Fibroblast of gingiva (primary cell): ENCODE measurements at regions not wholly inside any gene's neighbourhood (a gene's known extent, or its start where the extent isn't known, plus 50 kb on each side); places are given as distances from the start of the nearest gene placed in this dataset.

ENCODE experiments used
- DNase-seq: peaks from one replicate; pipeline ENCODE4 v3.0.0-alpha.2; 2011; ENCODE audit warnings: low read depth

DNA sequence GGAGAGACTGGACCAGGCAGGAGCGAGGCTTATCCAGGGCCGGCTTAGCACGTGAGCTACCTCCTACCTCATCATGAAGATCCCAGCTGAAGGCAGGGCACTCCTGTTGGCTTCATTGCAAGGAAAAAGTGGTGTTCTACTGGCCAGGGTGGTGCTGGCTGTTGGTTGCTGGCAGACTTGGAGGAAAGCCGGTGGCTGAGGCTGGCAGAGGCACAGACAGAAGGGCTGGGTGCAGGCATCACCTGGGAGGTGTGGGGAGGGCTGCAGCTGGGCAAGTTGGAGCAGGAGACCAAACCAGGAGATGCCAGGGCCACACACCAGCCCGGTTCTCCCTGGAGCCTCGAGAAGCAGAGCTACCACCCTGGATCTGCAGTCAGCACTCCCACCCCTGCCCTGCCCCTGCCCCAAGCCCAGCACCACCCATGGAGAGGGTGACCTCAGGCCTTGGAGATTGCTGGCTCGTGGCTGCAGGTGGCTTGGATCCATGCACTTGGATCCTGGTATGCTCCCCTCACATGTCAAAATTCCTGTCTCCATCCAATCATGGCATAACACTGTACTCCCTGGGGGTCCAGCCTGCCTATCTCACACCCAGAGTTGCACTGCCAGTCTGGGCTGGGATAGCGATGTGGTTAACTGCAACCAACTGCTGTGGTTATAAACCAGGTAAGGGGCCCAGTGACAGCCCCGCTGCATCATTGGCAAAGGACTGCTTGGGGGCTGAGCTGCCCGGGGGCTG lies 49.7 kb downstream of the GLI2 start:
- DNase-seq = no peak

DNA sequence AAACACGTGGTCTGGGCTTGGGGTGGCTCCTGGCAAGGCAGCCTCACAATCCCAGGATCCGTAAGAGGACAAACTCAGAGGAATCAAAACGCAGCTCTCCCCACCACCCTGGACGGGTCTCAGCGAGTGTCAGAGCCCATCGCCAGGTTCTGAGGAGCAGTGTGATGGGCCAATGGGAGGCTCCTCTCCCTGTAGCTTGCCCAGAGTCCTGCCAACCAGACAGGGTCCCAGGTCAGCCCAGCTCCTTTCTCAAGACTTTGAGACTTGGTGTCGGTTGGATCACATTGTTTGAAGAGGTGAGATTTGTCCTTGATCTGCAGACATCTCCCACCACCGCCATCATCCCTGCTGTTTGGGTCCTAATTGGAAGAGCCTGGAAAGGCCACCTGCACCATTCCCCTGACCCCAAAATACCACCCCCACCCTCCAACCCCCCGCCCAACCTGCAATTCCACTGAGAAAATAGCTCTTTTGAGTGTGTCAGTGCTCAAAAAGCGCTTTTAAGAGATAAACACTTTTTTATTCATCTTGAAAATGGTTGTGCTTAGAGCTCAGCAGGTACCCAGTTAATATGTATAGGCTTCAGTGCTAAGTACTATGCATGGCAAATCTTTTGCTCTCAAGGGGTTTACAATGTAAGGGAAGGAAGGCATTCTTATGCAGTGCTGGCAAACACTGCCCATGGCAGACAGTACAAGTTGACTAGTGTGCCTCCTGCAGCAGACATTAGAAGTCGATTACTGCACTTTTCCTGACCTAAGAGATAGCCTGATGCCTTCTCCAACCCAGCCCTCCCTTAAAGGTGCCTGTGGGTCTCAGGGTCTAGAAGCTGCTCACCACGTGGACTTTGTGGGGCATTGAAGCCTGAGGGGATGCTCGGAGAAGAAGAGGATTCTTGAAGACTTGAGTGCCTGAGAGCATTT lies 50.6 kb downstream of the GLI2 start:
- DNase-seq = no peak

DNA sequence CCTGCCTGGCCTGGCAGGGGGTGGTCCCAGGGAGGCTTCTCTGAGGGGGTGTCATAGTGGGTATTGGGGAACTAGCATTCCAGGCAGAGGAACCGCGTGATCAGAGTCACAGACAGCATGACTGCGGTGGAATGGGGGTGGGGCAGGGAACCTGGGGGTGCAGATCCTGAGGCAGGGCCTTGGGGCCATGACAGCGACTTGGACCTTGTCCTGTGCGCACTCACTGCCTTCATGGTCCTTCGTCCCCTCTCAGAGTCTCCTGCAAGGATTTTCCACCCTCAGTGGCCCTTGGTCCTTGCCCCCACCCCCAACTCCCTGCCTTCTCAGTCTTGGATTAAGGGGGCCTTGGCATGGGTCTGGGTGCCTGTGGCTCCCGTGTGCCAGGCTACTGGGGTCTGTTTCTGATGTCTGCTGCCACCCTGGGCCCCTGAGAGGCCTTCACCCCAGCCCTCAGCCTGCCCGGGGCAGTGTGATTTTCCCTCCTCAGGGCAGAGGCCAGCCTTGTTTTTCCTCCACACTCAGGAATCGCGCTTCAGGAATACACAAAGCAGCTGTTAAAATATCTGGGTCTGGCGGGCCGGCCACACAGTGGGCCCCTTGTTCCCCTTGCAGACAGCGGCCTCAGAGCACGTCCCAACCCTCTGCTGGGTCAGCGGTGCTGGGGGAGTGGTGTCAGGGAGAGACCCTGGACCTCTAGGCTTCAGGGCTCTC lies 51.6 kb downstream of the GLI2 start:
- no peak for DNase-seq

DNA sequence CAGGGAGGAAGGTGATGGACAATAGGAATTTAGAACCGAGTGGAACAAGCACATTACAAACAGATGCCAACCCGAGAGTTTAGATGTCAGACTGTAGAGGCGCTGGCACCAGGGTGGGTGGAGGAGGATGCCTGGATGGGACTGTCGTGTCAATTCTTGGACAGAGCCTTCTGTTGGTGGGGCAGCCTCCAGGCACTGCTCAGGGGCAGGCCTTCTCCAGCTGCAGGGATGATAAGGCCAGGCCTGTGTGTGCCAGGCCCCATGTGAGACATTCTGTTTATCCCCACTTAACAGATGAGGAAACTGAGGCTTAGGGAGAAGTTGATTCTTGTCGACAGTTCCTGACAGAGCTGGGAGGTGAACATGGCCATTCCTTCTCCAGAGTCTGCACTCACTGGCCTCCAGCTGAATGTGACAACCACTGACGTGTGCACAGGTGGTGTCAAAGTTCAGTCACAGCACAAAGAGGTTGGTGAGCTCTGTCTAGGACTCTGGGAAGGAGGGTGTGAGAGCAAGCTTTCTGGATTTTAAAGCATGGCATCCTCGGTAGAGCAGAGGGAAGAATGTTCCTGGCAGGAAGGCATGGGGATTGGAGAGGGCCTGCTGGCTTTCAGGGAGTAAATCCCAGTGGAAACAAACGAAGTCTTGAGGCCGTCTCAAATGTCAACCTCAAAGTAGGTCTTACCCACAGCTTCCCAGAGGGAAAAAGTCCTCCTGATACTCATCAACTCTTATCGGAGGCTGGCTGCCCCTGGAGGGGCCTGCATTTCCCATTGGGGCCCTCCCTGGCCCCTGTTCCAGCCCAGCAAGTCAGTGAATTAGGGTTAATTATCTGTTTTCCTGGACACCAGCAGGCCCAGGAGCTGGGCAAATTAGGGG lies 52.4 kb downstream of the GLI2 start:
- DNase-seq = no peak

DNA sequence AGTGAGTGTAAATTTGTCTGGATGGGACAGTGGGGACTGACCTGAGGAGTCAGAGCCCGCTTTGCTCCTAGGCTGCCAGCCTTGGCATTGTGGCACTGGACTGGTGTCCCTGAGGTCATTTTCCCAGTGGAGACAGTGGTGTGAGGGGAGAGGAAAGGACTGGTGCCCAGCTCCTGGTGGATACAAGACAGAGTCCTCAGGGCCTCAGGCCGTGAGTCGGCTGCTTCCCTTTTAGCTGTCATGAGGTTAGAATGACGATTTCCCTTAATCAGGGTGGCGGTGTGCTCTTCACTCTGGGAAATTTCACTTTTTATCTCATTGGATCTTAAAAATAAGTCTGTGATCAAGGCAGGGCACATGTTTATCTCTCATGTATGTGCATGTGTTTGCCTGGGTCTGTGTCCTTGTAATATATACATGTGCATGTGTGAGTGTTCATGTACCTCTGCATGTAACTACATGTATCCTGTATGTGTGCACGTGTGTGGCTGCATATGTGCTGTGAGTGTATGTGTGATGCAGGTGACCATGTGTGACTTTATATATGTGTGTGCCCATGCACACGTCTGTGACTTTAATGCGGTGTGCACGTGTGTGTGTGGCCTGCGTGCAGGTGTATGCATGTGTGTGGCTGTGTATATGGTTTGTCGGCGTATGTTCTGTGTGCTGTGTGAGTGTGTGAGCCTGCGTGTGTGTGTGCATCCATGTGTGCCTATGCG lies 55.7 kb downstream of the GLI2 start:
- DNase-seq = no peak

DNA sequence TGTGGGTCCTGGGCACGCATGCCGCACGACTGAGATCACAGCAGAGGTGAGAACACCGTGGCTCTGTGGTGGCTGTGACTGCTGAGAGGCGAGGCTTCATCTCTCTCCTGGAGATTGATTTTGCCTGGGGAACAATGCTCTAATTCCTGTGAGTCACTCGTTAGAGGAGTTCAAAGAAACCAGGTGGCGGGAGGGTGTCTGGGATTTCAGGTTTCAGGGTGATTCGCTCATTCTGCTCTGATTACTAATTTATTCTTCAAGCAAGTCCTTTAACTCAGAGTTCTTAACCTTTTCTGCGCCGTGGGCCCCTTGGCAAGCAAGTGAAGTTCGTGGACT lies 56.3 kb downstream of the GLI2 start:
- DNase-seq = no peak

DNA sequence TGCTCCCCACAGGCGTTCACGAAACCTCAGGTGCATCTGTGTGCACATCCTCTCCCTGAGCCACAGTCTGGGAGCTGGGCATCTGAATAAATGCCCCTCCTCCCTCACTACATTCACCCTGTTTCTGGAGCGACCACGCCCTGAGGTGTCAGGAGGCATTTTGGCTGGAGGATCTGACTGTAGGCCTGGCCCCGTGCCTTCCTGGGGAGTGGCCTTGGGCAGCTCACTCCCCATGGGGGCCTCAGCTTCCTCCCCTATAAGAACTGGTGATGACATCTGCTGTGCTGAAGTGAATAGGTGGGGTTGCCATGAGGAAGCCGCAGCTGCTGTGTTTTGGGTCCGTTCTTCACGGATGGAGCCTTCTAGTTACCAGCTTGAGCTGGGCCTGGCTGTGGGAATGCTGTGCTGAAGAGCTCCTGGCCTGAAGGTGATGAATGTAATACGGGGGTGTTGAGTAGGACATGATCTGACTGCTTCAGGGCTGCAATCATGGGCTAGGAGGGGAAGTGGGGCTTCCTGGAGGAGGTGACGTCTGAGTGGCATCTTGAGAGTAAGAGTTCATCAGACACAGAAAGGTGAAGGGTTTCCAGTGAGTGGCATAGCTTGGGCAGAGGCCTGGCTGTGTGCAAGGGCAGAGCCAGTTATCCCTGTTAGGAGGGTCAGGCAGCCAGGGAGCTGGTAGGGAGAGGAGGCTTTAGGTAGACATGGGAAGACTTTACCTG lies 58.2 kb downstream of the GLI2 start:
- DNase-seq = no peak

DNA sequence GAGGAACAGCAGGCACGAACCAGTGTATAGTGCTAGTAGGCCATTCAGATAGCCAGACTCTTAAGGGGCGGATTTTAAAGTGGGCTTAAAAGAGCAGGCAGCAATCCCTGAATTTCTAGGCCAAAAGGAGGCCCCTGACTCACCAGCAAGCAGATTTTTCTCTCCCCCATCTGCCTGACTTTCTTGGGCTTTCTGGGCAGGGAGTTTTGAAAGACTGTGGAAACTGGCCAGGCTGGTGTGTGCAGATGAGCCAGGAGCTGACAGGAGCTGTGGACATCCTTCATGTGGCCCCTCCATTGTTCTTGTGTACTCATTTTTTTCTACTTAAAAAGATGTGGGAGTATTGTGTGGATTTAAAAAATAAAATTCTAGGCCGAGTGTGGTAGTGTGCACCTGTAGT lies 59.0 kb downstream of the GLI2 start:
- peak; percentile 43 for DNase-seq

DNA sequence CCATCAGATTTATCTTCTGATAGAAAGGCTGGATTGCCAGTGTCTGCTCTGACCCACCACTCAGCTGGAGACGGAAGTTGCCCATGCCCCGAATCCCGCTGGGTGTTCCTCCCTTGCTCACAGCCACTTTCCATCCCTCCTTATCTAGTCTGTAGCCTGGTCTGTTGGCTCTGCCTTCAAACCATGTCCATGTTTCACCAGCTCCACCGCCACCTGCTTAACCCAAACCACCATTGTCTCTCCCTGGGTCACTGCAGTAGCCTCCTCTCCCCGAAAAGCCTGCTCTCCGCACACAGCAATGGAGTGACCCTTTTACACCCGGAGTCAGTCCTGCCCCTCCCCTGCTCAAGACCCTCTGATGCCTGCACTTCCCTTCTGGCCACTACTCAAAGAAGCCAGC lies 60.4 kb downstream of the GLI2 start:
- no peak for DNase-seq

DNA sequence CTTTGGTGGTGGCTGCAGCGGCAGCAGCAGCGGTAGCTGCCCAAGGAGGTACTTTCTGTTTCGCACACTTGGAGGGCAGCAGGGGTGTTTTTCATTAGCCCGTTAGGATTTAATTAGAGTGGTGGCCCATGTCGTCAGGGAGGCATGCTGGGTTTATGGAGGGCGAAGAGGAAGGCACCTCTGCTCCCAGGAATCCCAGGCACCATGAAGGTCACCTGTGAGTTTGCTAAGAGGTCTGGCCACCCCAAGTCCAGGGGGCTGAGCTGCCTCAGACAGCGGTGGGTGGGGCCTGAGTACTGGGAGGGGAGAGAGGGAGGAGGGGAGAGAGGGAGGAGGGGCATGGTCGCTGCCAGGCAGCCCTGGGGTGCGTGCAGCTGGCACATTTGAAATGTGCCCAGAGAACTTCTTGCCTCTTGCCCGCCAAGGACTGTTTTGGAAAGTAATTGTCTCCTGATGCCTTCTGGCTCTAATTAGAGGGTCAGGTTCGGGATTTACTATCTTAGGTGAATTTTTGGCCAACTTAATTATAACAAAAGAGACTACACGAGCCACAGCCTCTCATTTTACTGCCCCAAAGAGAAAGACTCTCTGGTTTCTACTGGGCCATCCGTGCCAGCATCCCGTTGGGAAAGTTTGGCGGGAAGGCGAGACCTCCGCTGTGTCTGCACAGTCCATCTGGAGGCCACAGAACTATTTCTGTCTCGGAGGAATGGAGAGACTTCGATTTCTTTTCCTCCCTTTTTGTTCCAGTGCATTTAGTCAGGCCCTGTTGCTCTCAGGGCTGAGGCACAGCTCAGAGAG lies 62.0 kb downstream of the GLI2 start:
- peak; percentile 59 for DNase-seq

DNA sequence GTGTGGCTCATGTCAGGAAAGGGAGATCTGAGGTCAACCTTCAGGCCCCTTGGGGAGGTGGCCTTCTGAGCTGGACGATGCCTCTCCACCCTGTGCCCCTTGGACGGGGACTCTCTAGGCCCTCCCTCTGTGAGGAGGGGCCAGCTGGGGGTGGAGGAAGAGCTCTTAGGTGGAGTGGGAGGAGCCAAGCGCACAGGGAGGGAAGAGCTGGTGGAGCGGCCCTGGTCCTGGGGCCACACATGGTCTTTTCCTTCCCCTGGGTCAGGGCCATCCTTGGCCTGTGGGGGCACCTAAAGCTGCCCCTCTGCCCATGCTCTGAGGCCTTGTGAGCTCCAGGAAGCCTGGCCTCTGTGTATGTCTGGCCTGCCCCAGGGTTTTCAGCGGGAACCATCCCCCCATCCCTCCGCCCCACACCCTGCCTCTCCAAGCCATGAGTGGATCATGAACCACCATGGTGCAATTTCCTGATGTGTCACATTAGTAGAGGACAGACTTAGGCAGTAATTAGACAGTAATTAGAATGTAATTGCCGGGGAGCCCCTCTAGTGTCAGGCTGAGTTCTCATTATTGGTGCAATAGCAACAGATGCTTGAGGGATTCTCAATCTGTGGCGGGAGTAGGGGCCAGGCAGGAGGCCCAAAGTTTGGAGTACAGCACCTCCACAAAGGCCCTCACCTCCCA lies 63.0 kb downstream of the GLI2 start:
- DNase-seq = no peak

DNA sequence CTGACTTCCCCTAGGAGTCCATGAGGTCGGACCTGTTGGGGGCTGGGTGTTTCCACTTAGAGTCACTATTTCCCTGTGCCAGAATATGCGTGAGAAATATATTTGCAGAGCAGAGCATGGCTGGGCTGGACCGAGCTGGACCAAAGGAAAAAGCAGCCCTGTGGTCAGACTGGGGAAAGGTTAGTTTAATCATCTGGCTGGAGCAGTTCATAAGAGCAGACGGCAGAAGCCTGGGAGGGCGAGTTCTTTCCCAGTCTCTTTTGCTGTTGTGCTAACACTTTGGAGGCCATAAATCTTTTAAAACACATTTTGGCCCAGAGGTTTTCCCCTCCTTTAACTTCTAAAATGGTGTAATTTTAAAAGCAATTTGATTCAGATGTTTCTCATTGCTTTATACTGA lies 66.5 kb downstream of the GLI2 start:
- DNase-seq = no peak

DNA sequence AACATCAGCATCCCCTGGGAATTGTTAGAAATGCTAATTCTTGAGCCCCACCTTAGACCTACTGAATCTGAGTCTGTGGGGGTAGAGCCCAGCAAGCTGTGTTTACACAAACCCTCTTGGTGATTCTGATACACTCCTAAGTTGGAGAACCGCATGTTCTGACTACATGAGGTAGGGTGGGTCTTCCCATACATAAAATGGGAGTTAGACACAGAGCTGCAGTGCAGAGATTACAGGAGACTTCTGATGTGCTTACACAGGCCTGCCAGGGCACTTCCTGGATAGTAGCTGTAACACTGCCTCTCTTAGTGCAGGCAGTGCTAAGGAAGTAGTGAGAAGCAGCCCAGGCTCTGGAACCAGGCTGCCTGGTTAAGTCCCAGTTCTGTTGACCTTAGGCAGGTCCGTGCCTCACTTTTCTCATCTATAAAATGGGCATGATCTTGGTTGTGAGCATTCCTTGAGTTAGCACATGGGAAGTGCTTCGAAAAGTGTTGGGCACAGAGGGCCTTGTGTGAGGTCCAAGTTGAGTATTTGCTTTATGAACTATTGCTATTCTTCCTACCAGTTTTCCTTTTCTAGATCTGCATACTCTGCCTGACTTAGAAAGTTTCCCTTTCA lies 67.3 kb downstream of the GLI2 start:
- DNase-seq = no peak

DNA sequence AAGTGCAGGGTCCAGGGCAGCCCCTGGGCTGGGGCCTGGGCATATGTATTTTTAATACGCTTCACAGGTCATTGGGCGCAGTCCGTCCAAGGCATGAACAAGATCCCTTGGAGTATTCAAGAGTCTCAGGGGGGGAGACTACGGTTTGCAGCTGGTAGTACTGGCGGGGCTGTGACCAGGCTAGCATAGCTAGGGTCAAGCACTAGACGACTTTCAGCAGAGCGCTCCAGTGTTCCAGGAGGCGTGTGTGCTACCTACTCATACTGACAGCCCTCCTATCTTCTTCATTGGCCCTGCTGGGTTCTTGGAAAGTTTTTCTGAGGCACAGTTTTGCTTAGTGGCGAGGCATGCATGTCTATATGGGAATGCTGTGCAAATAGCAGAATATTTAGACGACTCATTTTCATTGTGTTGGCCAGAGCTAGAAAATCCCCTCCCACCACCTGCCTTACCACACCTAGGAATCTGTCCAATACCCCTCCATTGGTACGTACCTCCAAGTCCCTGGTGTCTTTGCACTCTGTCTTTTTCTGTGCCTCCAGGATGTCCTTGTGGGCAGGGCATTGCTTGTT lies 68.2 kb downstream of the GLI2 start:
- no peak for DNase-seq

DNA sequence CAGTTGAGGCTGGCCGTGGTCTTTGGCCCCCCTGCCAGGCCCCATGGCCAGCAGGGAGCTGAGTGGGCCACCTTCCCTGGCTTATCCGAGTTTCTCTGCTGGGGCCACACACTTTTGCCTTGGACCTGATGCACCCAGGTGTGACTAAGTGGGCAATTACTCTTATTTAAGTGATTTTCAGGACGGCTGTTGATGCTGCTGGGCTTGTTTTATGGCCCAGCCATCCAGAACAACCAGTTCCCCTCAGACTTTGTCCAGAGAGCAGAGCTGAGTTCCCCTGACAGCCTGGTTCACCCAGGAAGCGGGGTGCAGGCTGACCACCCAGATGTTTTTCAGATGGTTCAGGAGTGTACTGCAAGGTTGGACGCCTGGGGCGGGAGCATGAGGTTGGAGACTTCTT lies 68.8 kb downstream of the GLI2 start:
- no peak for DNase-seq

DNA sequence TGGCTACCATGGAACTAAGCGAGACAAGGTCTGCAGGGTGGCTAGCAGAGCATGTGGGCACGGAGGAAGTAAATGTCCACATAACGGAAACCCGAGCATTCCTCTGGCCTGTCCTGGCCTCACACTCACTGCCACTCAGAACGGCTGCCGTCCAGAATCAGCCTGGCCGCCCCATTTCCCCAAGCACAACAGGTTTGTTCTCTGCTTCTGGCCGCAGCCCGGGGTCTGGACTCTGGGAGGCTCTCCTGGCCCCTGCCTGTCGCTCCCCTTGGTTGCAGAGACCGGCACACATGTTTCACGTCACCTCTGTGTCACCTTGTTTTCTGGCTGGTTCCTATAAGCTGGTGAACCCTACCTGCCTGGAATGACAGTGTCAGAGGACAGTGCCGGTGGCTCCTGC lies 69.3 kb downstream of the GLI2 start:
- DNase-seq = no peak

DNA sequence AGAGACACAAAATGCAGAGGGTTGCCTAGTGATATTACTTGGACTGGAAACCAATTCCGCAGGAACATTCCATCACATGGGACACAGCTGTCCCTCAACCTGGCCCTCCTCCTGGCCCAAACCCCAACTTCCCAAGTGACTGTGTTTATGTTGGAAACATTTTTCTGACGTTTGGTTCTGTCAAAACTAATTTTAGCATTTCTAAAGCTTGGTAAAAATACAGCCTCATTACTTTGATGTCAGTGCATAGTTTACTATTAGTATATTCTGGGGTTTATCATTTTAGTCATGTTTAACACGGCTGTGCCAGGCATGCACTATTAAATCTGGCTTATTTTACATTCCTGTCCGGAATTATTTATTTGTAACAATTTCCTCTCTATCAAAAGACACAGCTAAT lies 69.9 kb downstream of the GLI2 start:
- peak; percentile 32 for DNase-seq

DNA sequence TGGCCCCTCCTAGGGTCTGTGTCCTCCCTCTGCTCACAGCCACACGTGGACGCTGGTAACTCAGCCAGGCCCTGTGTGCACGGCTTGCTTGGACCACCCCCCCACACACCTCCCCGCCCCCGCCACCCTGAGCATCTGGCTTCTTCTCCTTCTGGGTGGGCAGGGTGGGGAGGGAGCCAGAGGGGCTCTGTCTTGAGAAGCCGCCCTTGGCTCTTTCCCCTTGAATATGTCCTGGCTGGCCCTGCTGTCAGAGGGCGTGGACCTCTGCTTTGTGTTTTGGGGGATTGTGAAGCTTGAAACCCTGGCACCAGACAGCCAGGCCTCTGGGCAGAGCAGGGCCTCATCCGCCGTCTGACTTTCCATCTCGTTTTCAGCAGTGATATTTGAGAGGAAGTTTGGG lies 72.1 kb downstream of the GLI2 start:
- no peak for DNase-seq
